ENCODE measurements at regions not wholly inside any gene's neighbourhood (a gene's known extent, or its start where the extent isn't known, plus 50 kb on each side); places are given as distances from the start of the nearest gene placed in this dataset.

- Mint-ChIP-seq H3K36me3 (ENCODE audit: low read depth) (no peaks in the 10 kb centered on the region), H3K27ac (no peak overlapping the region), H3K4me3 (no peak overlapping the region), H3K4me1 (no peaks in the 10 kb centered on the region), H3K27me3 (peaks cover 3% of the 10 kb centered on the region), H3K9me3 (no peaks in the 10 kb centered on the region)
- POLR2A ChIA-PET = no interaction called here
- CTCF ChIA-PET = no interaction called here
- DNase-seq = no peak
Measured at GRCh38 chr4:141578451-141578850, 57.9 kb upstream of the IL15 start.

DNA sequence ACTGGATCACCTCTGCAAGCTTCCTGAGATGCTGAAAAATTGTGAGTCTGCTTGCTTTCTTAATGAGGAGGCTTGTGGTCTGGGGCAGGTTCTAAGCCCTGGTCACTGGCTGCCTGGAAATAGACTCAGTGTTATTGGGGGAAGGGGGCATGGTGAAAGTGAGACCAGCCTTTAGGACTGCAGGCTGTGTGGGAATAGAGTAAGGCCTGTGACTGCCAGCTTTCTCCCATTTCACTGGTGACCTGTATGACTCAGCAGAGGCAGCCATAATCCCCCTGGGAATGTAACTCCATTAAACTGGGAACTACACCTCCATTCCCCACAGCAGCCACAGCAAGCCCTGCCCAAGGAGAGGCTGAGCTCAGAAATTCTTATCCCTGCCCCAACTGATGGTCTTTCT lies 55.9 kb upstream of the IL15 start:
- H3K4me3 Mint-ChIP-seq = no peak overlapping the region
- no peaks in the 10 kb centered on the region for H3K36me3 Mint-ChIP-seq (ENCODE audit: low read depth)
- peaks cover 5% of the 10 kb centered on the region for H3K27me3 Mint-ChIP-seq
- POLR2A ChIA-PET = no interaction called here
- H3K9me3 Mint-ChIP-seq = no peaks in the 10 kb centered on the region
- DNase-seq = no peak
- no peaks in the 10 kb centered on the region for H3K4me1 Mint-ChIP-seq
- H3K27ac Mint-ChIP-seq = no peak overlapping the region
- CTCF ChIA-PET = no interaction called here
